NCI-H146 treated with DMSO at 0.1 percent for 48 hours (cell line): ENCODE measurements at regions not wholly inside any gene's neighbourhood (a gene's known extent, or its start where the extent isn't known, plus 50 kb on each side); places are given as distances from the start of the nearest gene placed in this dataset.

Source experiments
- DNase-seq: peaks from one replicate; lab custom pipeline; 2025; ENCODE audit not compliant: unreplicated experiment; lab: John Stamatoyannopoulos, UW

DNA sequence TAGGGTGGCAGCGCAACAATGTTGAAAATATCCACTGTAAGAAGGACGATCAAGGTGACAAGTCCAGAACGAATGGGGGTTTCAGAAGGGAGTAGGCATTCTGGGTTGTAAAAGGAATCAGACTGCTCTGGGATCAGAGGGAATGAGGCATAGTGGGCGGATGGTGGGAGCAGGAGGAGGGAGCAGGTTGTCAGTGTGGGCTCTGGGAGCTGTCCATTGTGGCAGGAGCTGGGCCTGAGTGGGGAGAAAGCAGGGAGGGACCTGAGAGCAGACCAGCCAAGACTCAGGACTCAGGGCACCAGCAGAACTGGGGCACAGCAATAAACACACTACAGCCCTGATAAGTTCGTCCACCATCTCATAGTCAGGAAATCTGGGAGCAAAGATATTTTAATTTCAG is 292.6 kb upstream of the MKI67 start:
- no peak for DNase-seq

GRCh38 chr10:128419466-128420019 is 293.3 kb upstream of the MKI67 start:
- DNase-seq, result no peak

GRCh38 chr10:128420623-128421022 is 294.4 kb upstream of the MKI67 start:
- no peak for DNase-seq

DNA sequence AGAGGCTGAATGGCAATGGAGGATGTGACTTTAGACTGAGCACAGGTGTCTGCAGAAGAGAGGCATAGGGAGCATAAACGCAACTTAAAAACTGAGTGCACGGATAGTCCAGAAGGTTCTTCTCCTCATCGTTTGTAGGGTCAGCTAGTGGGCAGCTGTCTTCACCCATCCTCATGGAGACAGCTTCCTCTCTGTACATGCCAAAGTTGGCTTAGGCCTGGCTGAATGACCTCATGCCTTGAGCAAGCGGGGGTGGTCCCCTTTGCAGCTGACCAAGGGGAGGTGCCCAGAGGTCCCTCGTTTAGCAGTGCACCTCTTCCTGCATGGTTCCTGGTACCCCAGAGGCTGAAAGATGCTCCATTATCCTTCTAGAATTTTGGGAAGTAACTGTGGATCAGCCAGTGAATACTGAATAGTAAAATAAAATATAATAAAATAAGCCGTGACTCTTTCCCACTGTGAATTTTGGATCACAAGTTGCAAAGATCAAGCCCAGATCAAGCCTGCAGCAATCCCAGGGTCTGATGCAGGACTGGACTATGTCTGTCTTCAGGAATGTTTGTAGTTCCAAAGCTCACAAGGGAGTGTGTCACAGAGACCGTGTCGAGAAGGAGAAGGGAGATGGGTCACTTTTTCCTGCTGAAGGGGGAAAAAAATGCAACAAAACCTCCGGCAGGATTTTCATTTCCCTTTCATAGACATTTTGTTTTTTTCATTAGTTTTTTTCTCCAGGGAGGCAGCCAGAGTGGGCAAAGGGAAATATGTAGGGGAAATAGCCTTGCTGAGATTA is 295.3 kb upstream of the MKI67 start:
- no peak for DNase-seq

- DNase-seq, result no peak
Measured at GRCh38 chr10:128422190-128422589, 296.0 kb upstream of the MKI67 start.

DNA sequence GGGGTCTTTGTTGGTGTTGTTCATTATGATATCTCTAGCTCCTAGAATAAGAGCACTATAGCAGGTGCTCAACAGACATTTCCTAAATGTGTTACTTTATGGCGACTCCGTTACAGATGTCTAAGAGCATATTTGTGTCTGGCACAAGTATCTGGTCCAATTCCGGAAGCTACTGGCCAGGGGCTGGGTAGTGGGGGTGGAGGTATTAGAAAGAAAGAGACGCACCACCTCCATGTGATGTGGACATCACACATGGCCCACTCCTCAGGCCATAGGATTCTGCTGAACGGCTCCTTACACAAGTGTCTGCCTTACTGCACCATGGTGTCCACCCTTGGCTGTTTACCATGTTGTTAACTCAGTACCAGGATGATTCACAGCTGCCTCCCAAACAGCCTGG is 296.8 kb upstream of the MKI67 start:
- DNase-seq, result no peak

GRCh38 chr10:128429321-128429720 is 303.1 kb upstream of the MKI67 start:
- DNase-seq, result no peak

DNA sequence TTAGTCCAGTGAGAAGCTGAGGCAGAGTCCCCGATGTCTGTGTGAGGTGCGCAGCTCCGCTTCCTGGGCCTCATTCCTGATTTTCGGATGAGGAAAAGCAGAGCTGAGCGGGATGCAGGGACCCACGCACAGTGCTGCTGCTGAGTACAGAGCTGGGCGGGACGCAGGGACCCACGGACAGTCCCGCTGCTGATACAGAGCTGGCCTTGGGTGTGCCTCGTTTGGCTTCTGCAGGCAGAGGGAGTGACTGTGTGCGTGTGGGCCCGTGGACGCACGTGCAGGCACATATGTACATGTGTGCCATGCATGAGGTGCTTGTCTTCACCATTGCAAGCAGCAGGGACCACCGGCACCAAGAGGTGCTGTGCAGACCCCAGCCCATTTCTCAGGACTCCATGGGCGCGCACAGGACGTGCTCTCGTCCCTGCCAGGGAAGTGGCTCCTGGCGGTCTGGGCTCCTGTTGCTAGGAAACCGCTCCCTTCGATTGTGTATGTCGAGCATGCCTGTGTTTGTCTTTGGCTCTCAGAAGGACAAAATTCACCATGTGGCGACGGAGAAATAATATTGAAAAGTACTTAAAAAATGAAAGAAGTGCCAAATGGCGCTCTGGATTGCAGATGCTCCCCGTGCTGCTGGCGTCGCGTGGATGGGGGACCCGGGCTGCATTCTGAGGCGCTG is 303.8 kb upstream of the MKI67 start:
- DNase-seq, result no peak

DNA sequence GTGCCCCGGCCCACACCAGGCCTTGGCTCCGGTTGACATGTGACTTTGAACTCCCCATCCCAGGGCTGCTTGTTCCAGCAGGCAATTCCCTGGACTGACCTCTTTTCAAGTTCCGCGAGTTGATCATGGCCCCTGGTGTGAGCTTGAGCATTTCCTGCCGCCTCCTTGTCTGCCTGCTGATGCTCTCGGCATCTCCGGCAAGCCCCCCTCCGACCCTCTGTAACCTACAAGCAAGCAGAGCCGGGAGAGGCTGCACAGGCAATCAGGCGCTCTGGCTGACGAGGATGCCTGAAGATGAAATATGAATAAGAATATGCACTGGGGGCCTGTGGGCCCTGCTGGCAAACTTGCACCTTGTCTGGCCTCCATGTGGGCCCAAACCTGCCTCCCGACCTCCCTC is 304.9 kb upstream of the MKI67 start:
- DNase-seq, result no peak

DNA sequence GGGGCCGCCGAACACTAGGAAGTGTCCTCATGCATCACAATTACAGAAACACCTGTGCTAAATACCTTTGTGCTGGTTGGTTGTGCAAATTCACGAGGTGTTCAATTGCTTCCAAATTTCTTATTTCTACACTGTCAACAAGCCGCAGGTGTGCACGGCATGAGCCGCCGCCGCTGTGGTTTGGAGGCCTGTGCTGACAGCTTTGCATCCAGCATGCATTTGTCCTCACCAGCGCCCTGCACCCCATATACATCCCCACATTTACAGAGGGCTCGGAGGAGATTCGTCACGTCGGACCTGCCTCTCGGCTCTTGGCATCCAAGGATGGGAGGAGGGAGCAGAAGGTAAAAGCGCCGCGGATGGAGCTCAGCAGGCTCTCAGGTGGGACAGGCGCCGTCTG is 305.3 kb upstream of the MKI67 start:
- no peak for DNase-seq

- DNase-seq, result no peak
Measured at GRCh38 chr10:128432011-128432410, 305.8 kb upstream of the MKI67 start.

GRCh38 chr10:128432423-128432822 is 306.2 kb upstream of the MKI67 start:
- no peak for DNase-seq

- DNase-seq, result no peak
Measured at GRCh38 chr10:128435811-128436210, 309.6 kb upstream of the MKI67 start.

- DNase-seq, result no peak
Measured at GRCh38 chr10:128437786-128438345, 311.6 kb upstream of the MKI67 start.

- no peak for DNase-seq
Measured at GRCh38 chr10:128438417-128439063, 312.3 kb upstream of the MKI67 start.

GRCh38 chr10:128440513-128441160 is 314.4 kb upstream of the MKI67 start:
- no peak for DNase-seq

- DNase-seq, result no peak
Measured at GRCh38 chr10:128443925-128444518, 317.8 kb upstream of the MKI67 start.

- no peak for DNase-seq
Measured at GRCh38 chr10:128448796-128449195, 322.6 kb upstream of the MKI67 start.

GRCh38 chr10:128451879-128452278 is 325.7 kb upstream of the MKI67 start:
- DNase-seq, result no peak

- no peak for DNase-seq
Measured at GRCh38 chr10:128456271-128456670, 330.0 kb upstream of the MKI67 start.

GRCh38 chr10:128457136-128457535 is 330.9 kb upstream of the MKI67 start:
- no peak for DNase-seq
